Keratinocyte (primary cell): ENCODE measurements at regions not wholly inside any gene's neighbourhood (a gene's known extent, or its start where the extent isn't known, plus 50 kb on each side); places are given as distances from the start of the nearest gene placed in this dataset.

Source experiments
- CTCF ChIP-seq, 3 experiments: IDR thresholded peaks in 1 of 3; conservative IDR thresholded peaks in 1 of 3; optimal IDR thresholded peaks in 1 of 3; 2 replicates in 2 of 3; 3 replicates in 1 of 3; pipeline versions ENCODE3 to v1.5.1; 2011; ENCODE audit warnings: low read length in 3 of 3, mild to moderate bottlenecking in 3 of 3, moderate library complexity in 2 of 3, control low read depth in 1 of 3, inconsistent platforms in 1 of 3; ENCODE audit not compliant: insufficient read depth in 2 of 3; ENCODE audit errors: extremely low read depth in 1 of 3
- EZH2 ChIP-seq: IDR thresholded peaks from one replicate; pipeline ENCODE4 v1.6.1; 2012; ENCODE audit warnings: inconsistent platforms, mild to moderate bottlenecking, low read length, moderate library complexity

- TF ChIP-seq CTCF (optimal IDR thresholded peaks at IDR 0.05 in 1 of 3, IDR thresholded peaks at IDR 0.05 in 1 of 3, conservative IDR thresholded peaks at IDR 0.05 in 1 of 3; ENCODE audit: extremely low read depth in 1 of 3, insufficient read depth in 2 of 3, low read length in 3 of 3): no peak
- no peak for TF ChIP-seq EZH2
These were observed 977.0 kb downstream of the FSTL5 start for GRCh38 chr4:161186750-161187149.
